A673 (cell line): ENCODE measurements at regions not wholly inside any gene's neighbourhood (a gene's known extent, or its start where the extent isn't known, plus 50 kb on each side); places are given as distances from the start of the nearest gene placed in this dataset.

Source experiments
- BruUV-seq: library from RNA; stranded (reverse); fragments of 400-500 nt; replicated peaks from 2 replicates; lab custom pipeline; 2021; lab: Mats Ljungman, UMichigan
- CTCF ChIA-PET: fragments of 300-600 bp; sonication (Branson Sonifier 250); formaldehyde crosslinking; loops from one replicate; lab custom pipeline; 2022; ENCODE audit warnings: antibody characterized with exemption; lab: Charles Lee
- POLR2A ChIA-PET: fragments of 300-600 bp; sonication (Branson Sonifier 250); formaldehyde crosslinking; loops from one replicate; lab custom pipeline; 2022; ENCODE audit warnings: antibody characterized with exemption; ENCODE audit not compliant: low non-redundant PET; lab: Charles Lee
- DNase-seq: peaks from one replicate; pipeline ENCODE4 v3.0.0-alpha.2; 2015; ENCODE audit warnings: low spot score
- H3K27ac ChIP-seq: fragments of 200-600 bp; sonication (generic); 2 replicates; pipeline ENCODE4 v1.5.1; 2016; ENCODE audit warnings: mixed run types, low read depth, mild to moderate bottlenecking, mixed read lengths, antibody characterized with exemption, low read length; ENCODE audit not compliant: poor library complexity, severe bottlenecking
- H3K27me3 ChIP-seq: fragments of 200-600 bp; sonication (generic); replicated peaks from 2 replicates; pipeline ENCODE4 v1.6.1; 2017; ENCODE audit warnings: mixed run types, low read depth, mild to moderate bottlenecking, mixed read lengths, antibody characterized with exemption, low read length; ENCODE audit not compliant: insufficient read depth, poor library complexity
- H3K36me3 ChIP-seq: fragments of 200-600 bp; sonication (generic); 2 replicates; pipeline ENCODE4 v1.6.1; 2016; ENCODE audit warnings: mixed run types, mild to moderate bottlenecking, mixed read lengths, antibody characterized with exemption, low read length; ENCODE audit not compliant: insufficient read depth, poor library complexity, severe bottlenecking
- H3K4me1 ChIP-seq: fragments of 200-600 bp; sonication (generic); 2 replicates; pipeline ENCODE4 v1.6.1; 2017; ENCODE audit warnings: mixed run types, mild to moderate bottlenecking, mixed read lengths, antibody characterized with exemption, low read length; ENCODE audit not compliant: insufficient read depth, poor library complexity, severe bottlenecking
- H3K4me3 ChIP-seq: fragments of 200-600 bp; sonication (generic); 2 replicates; pipeline ENCODE4 v1.5.1; 2016; ENCODE audit warnings: low read depth, mixed run types, mild to moderate bottlenecking, mixed read lengths, low read length; ENCODE audit not compliant: poor library complexity, severe bottlenecking
- H3K9me3 ChIP-seq: fragments of 200-600 bp; sonication (generic); 2 replicates; pipeline ENCODE4 v1.6.1; 2016; ENCODE audit warnings: mixed run types, low read depth, mild to moderate bottlenecking, mixed read lengths, antibody characterized with exemption, low read length; ENCODE audit not compliant: poor library complexity, severe bottlenecking
- EZH2 ChIP-seq: fragments of 200-600 bp; sonication (generic); IDR thresholded peaks from 2 replicates; pipeline ENCODE4 v1.6.1; 2017; ENCODE audit warnings: borderline replicate concordance, low read depth, mild to moderate bottlenecking, mixed read lengths, antibody characterized with exemption, low read length; ENCODE audit not compliant: poor library complexity, severe bottlenecking
- intact Hi-C: fragments of 100-400 bp; cut with micrococcal nuclease; formaldehyde crosslinking; loops from one replicate; pipeline ENCODE4 v1.10.0; 2022; ENCODE audit not compliant: unreplicated experiment
- TF ChIP-seq, protein P1 (sequence below): fragments of 300-800, 200-600 bp; sonication (generic); conservative IDR thresholded peaks from 2 replicates; pipeline ENCODE4 v1.5.1; 2017; ENCODE audit warnings: low read depth, mild to moderate bottlenecking, antibody characterized with exemption, low read length, moderate library complexity, mixed read lengths

- Histone ChIP-seq H3K27ac (no peak overlapping the region), H3K36me3 (no peaks in the 10 kb centered on the region), H3K4me3 (no peak overlapping the region), H3K27me3 (no peaks in the 10 kb centered on the region), H3K4me1 (no peaks in the 10 kb centered on the region), H3K9me3 (no peaks in the 10 kb centered on the region)
- no peak for TF ChIP-seq EZH2
- ChIA-PET POLR2A (no interaction called here), CTCF (no interaction called here)
- BruUV-seq: no TSS peak
- no peak for DNase-seq
- intact Hi-C loops: no loop called here
These were observed 156.5 kb upstream of the SGCD start for GRCh38 chr5:156170351-156170961.

DNA sequence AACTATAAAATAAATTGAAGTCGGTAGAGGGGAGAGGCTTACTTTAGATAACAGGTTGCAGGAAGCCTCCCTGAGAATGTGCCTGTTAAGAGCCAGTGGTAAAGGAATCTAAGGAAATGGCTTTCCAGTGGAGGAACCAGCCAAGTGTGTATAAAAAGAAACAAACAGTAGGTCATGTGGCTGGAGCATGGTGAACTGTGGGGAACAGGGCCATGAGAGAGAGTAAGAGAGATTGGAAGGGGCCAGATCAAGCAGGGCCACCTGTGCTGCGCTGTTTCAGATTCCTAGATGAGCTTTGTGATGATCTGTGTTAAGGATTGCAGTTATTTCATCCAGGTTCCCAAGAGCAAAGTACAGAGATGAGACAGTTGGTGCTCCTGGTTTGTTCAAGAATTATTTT lies 152.7 kb upstream of the SGCD start:
- TF ChIP-seq, protein P1, sequence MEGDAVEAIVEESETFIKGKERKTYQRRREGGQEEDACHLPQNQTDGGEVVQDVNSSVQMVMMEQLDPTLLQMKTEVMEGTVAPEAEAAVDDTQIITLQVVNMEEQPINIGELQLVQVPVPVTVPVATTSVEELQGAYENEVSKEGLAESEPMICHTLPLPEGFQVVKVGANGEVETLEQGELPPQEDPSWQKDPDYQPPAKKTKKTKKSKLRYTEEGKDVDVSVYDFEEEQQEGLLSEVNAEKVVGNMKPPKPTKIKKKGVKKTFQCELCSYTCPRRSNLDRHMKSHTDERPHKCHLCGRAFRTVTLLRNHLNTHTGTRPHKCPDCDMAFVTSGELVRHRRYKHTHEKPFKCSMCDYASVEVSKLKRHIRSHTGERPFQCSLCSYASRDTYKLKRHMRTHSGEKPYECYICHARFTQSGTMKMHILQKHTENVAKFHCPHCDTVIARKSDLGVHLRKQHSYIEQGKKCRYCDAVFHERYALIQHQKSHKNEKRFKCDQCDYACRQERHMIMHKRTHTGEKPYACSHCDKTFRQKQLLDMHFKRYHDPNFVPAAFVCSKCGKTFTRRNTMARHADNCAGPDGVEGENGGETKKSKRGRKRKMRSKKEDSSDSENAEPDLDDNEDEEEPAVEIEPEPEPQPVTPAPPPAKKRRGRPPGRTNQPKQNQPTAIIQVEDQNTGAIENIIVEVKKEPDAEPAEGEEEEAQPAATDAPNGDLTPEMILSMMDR: no peak
- TF ChIP-seq EZH2: no peak
- H3K27ac ChIP-seq: no peak overlapping the region
- no peak for DNase-seq
- BruUV-seq: no TSS peak
- H3K4me1 ChIP-seq: no peaks in the 10 kb centered on the region
- H3K4me3 ChIP-seq: no peak overlapping the region
- H3K36me3 ChIP-seq: no peaks in the 10 kb centered on the region
- ChIA-PET CTCF (no interaction called here), POLR2A (no interaction called here)
- no peaks in the 10 kb centered on the region for H3K27me3 ChIP-seq
- H3K9me3 ChIP-seq: no peaks in the 10 kb centered on the region
- intact Hi-C loops: no loop called here

GRCh38 chr5:156178117-156178516 lies 148.8 kb upstream of the SGCD start:
- CTCF ChIA-PET: no interaction called here
- TF ChIP-seq EZH2: no peak
- TF ChIP-seq, protein P1: no peak

GRCh38 chr5:156181656-156182055 lies 145.3 kb upstream of the SGCD start:
- intact Hi-C loops: no loop called here
- TF ChIP-seq, protein P1: no peak
- TF ChIP-seq EZH2: no peak
- Histone ChIP-seq H3K4me1 (no peaks in the 10 kb centered on the region), H3K27me3 (no peaks in the 10 kb centered on the region), H3K27ac (no peak overlapping the region), H3K36me3 (no peaks in the 10 kb centered on the region), H3K4me3 (no peak overlapping the region), H3K9me3 (no peaks in the 10 kb centered on the region)
- ChIA-PET CTCF (no interaction called here), POLR2A (no interaction called here)
- DNase-seq: no peak
- no TSS peak for BruUV-seq

More at GRCh38 chr5:156178117-156178516, 148.8 kb upstream of the SGCD start:
- intact Hi-C loops: no loop called here
- H3K9me3 ChIP-seq: no peaks in the 10 kb centered on the region
- no peak for DNase-seq
- H3K36me3 ChIP-seq: no peaks in the 10 kb centered on the region
- H3K27me3 ChIP-seq: no peaks in the 10 kb centered on the region
- no peak overlapping the region for H3K4me3 ChIP-seq
- BruUV-seq: no TSS peak
- H3K27ac ChIP-seq: no peak overlapping the region
- POLR2A ChIA-PET: no interaction called here
- no peaks in the 10 kb centered on the region for H3K4me1 ChIP-seq
